HCT116 (cell line): ENCODE measurements at regions not wholly inside any gene's neighbourhood (a gene's known extent, or its start where the extent isn't known, plus 50 kb on each side); places are given as distances from the start of the nearest gene placed in this dataset.
"Not testable (repeated sequence)": the region's sequence is repeated elsewhere in the genome, so short reads cannot be mapped to it uniquely, and the experiment has no call there.

Source experiments
- ATAC-seq: fragments of 200-7000 bp; cut with Tn5 transposase; 2 replicates; pipeline ENCODE4 v1.9.1; 2020; ENCODE audit warnings: mild to moderate bottlenecking, moderate library complexity
- BruUV-seq: library from RNA; stranded (reverse); fragments of 400-500 nt; replicated peaks from 2 replicates; lab custom pipeline; 2021; lab: Mats Ljungman, UMichigan
- CTCF ChIA-PET: fragments of 300-600 bp; sonication (Branson Sonifier 250); formaldehyde crosslinking; loops from one replicate; lab custom pipeline; 2021; ENCODE audit warnings: antibody characterized with exemption; lab: Charles Lee
- POLR2A ChIA-PET: fragments of 300-600, 350-600 bp; sonication (Branson Sonifier 250); formaldehyde crosslinking; loops from one replicate; lab custom pipeline; 2021; ENCODE audit warnings: antibody characterized with exemption; lab: Charles Lee
- RAD21 ChIA-PET, 2 experiments: fragments of 300-600 bp; sonication (Branson Sonifier 250); formaldehyde crosslinking; loops; one replicate each; lab custom pipeline; 2023; ENCODE audit warnings: low total read pairs in 2 of 2; ENCODE audit not compliant: uncharacterized antibody in 2 of 2, unreplicated experiment in 2 of 2, low non-redundant PET in 1 of 2; lab: Charles Lee
- DNase-seq: peaks from one replicate; pipeline ENCODE4 v3.0.0-alpha.2; 2010; ENCODE audit warnings: low read depth, low spot score
- H2AFZ ChIP-seq: fragments of 200-600 bp; shearing (Covaris generic), sonication (generic); 2 replicates; pipeline ENCODE4 v1.6.1; 2017; ENCODE audit warnings: low read depth, mixed run types, mixed read lengths, antibody characterized with exemption, low read length; ENCODE audit not compliant: poor library complexity, severe bottlenecking
- H3K27ac ChIP-seq: 2 replicates; pipeline ENCODE4 v1.5.1; 2012; ENCODE audit warnings: low read depth, low read length
- H3K27me3 ChIP-seq: fragments of 200-600 bp; sonication (generic); 2 replicates; pipeline ENCODE4 v1.6.1; 2016; ENCODE audit warnings: mixed run types, low read length, mixed read lengths; ENCODE audit not compliant: insufficient read depth
- H3K36me3 ChIP-seq, 2 experiments: fragments of 200-500 bp in 1 of 2; fragments of 200-600 bp in 1 of 2; sonication (Bioruptor generic) in 1 of 2; sonication (generic) in 1 of 2; 2 replicates each; pipeline versions ENCODE4 v1.5.1 to v1.6.1; 2014 to 2016; ENCODE audit warnings: low read length in 2 of 2, inconsistent platforms in 1 of 2, mixed read lengths in 1 of 2, mixed run types in 1 of 2; ENCODE audit not compliant: insufficient read depth in 2 of 2, control insufficient read depth in 1 of 2
- H3K4me1 ChIP-seq, 2 experiments: fragments of 200-600 bp in 1 of 2; sonication (generic) in 1 of 2; 2 replicates each; pipeline versions ENCODE4 v1.5.1 to v1.6.1; 2012 to 2017; ENCODE audit warnings: low read length in 2 of 2, inconsistent platforms in 1 of 2, mild to moderate bottlenecking in 1 of 2, mixed read lengths in 1 of 2, mixed run types in 1 of 2, moderate library complexity in 1 of 2; ENCODE audit not compliant: insufficient read depth in 2 of 2, control insufficient read depth in 1 of 2
- H3K4me2 ChIP-seq: fragments of 200-600 bp; sonication (generic); 2 replicates; pipeline ENCODE4 v1.6.1; 2017; ENCODE audit warnings: mixed run types, low read length, mixed read lengths
- H3K4me3 ChIP-seq, 2 experiments: fragments of 200-600 bp in 1 of 2; sonication (generic) in 1 of 2; replicated peaks in 1 of 2; 2 replicates each; pipeline ENCODE4 v1.5.1; 2011 to 2016; ENCODE audit warnings: low read length in 2 of 2, control low read depth in 1 of 2, low read depth in 1 of 2, mild to moderate bottlenecking in 1 of 2, mixed read lengths in 1 of 2, mixed run types in 1 of 2
- H3K79me2 ChIP-seq: fragments of 200-600 bp; sonication (generic); 2 replicates; pipeline ENCODE4 v1.6.1; 2017; ENCODE audit warnings: mild to moderate bottlenecking, mixed run types, low read length, moderate library complexity, mixed read lengths; ENCODE audit not compliant: insufficient read depth
- H3K9ac ChIP-seq: fragments of 200-600 bp; sonication (generic); 2 replicates; pipeline ENCODE4 v1.6.1; 2016; ENCODE audit warnings: low read length, mixed read lengths
- H3K9me2 ChIP-seq: fragments of 200-600 bp; sonication (generic), shearing (Covaris generic); 2 replicates; pipeline ENCODE4 v1.6.1; 2017; ENCODE audit warnings: mixed run types, mild to moderate bottlenecking, moderate library complexity; ENCODE audit not compliant: insufficient read depth
- H3K9me3 ChIP-seq, 2 experiments: fragments of 200-500 bp in 1 of 2; fragments of 200-600 bp in 1 of 2; sonication (Bioruptor generic) in 1 of 2; sonication (generic) in 1 of 2; 2 replicates each; pipeline ENCODE4 v1.6.1; 2014 to 2017; ENCODE audit warnings: low read length in 2 of 2, mixed read lengths in 2 of 2, inconsistent platforms in 1 of 2, low read depth in 1 of 2, mild to moderate bottlenecking in 1 of 2, mixed run types in 1 of 2, moderate library complexity in 1 of 2; ENCODE audit not compliant: control insufficient read depth in 1 of 2, insufficient read depth in 1 of 2
- H4K20me1 ChIP-seq: fragments of 200-600 bp; sonication (generic), shearing (Covaris generic); 2 replicates; pipeline ENCODE4 v1.6.1; 2017; ENCODE audit warnings: mixed run types, mild to moderate bottlenecking, moderate library complexity; ENCODE audit not compliant: insufficient read depth
- EZH2 ChIP-seq: fragments of 200-600 bp; sonication (generic); IDR thresholded peaks from 2 replicates; pipeline ENCODE4 v1.6.1; 2017; ENCODE audit warnings: antibody characterized with exemption, mixed run types
- FOSL1 ChIP-seq: IDR thresholded peaks from 2 replicates; pipeline ENCODE4 v1.6.1; 2012; ENCODE audit warnings: low read depth
- POLR2AphosphoS5 ChIP-seq: IDR thresholded peaks from 2 replicates; pipeline ENCODE4 v1.6.1; 2011; ENCODE audit warnings: mild to moderate bottlenecking, low read depth, low read length, moderate library complexity
- RAD21 ChIP-seq: IDR thresholded peaks from 2 replicates; pipeline ENCODE4 v1.6.1; 2012; ENCODE audit warnings: low read depth, mild to moderate bottlenecking
- SP1 ChIP-seq: IDR thresholded peaks from 2 replicates; pipeline ENCODE4 v1.6.1; 2012; ENCODE audit warnings: low read depth
- ZNF274 ChIP-seq: fragments of 200-500 bp; sonication (Bioruptor generic); IDR thresholded peaks from 2 replicates; pipeline ENCODE4 v1.6.1; 2014; ENCODE audit warnings: mild to moderate bottlenecking, low read depth, low read length, inconsistent platforms
- intact Hi-C: fragments of 100-400 bp; cut with micrococcal nuclease; formaldehyde crosslinking; loops from 2 replicates; pipeline ENCODE4 v1.10.0; 2022

- Histone ChIP-seq H3K4me2 (no peak overlapping the region), H3K4me3 (no peak overlapping the region), H3K27ac (no peak overlapping the region), H3K79me2 (no peaks in the 10 kb centered on the region), H4K20me1 (no peaks in the 10 kb centered on the region), H3K4me1 (no peaks in the 10 kb centered on the region)
- DNase-seq, result no peak
- ATAC-seq, result no peak
- ChIA-PET POLR2A (no interaction called here), RAD21 (no interaction called here), CTCF (no interaction called here)
- no TSS peak for BruUV-seq
- TF ChIP-seq EZH2 (no peak), SP1 (no peak), FOSL1 (no peak), POLR2AphosphoS5 (no peak), ZNF274 (no peak), RAD21 (no peak)
- TF ChIP-seq, all 23 proteins: peak for 0
- H3K27me3 ChIP-seq, result no peaks in the 10 kb centered on the region
- H3K9ac ChIP-seq, result no peak overlapping the region
- no peaks in the 10 kb centered on the region for H3K9me2 ChIP-seq
- no peaks in the 10 kb centered on the region for H3K36me3 ChIP-seq
- intact Hi-C loops, result no loop called here
- no peak overlapping the region for H2AFZ ChIP-seq
- H3K9me3 ChIP-seq, result no peaks in the 10 kb centered on the region
Observed at GRCh38 chr7:7005303-7005702, 177.0 kb upstream of the C1GALT1 start.

- intact Hi-C loops, BruUV-seq, H3K9me3 ChIP-seq, H3K27ac ChIP-seq, ATAC-seq, H4K20me1 ChIP-seq, H3K27me3 ChIP-seq, H3K4me2 ChIP-seq, H3K79me2 ChIP-seq, RAD21 ChIA-PET, H3K9ac ChIP-seq, DNase-seq, H3K36me3 ChIP-seq, H2AFZ ChIP-seq, CTCF ChIA-PET, H3K4me3 ChIP-seq, H3K9me2 ChIP-seq, H3K4me1 ChIP-seq, POLR2A ChIA-PET: not testable (repeated sequence)
Observed at GRCh38 chr7:7005949-7006348, 176.4 kb upstream of the C1GALT1 start.

- RAD21 ChIA-PET, result not testable (repeated sequence)
Observed at GRCh38 chr7:7011241-7011640, 171.1 kb upstream of the C1GALT1 start.

GRCh38 chr7:7011751-7012150 lies 170.6 kb upstream of the C1GALT1 start:
- H3K4me2 ChIP-seq, H2AFZ ChIP-seq, CTCF ChIA-PET, H3K79me2 ChIP-seq, H4K20me1 ChIP-seq, DNase-seq, H3K4me3 ChIP-seq, intact Hi-C loops, H3K36me3 ChIP-seq, H3K4me1 ChIP-seq, H3K27me3 ChIP-seq, RAD21 ChIA-PET, ATAC-seq, POLR2A ChIA-PET, BruUV-seq, H3K9me3 ChIP-seq, H3K27ac ChIP-seq, H3K9me2 ChIP-seq, H3K9ac ChIP-seq: not testable (repeated sequence)

More at GRCh38 chr7:7011241-7011640, 171.1 kb upstream of the C1GALT1 start:
- H3K4me2 ChIP-seq, intact Hi-C loops, H3K36me3 ChIP-seq, H3K79me2 ChIP-seq, H3K9me3 ChIP-seq, H4K20me1 ChIP-seq, DNase-seq, POLR2A ChIA-PET, H3K27ac ChIP-seq, CTCF ChIA-PET, H3K4me1 ChIP-seq, H3K27me3 ChIP-seq, BruUV-seq, ATAC-seq, H3K9ac ChIP-seq, H3K4me3 ChIP-seq, H3K9me2 ChIP-seq, H2AFZ ChIP-seq: not testable (repeated sequence)
